GM21619 (cell line): ENCODE measurements at regions not wholly inside any gene's neighbourhood (a gene's known extent, or its start where the extent isn't known, plus 50 kb on each side); places are given as distances from the start of the nearest gene placed in this dataset.

Source experiments
- ATAC-seq: cut with Tn5 transposase; IDR thresholded peaks from one replicate; pipeline ENCODE4 v1.9.1; 2021; ENCODE audit not compliant: unreplicated experiment

- ATAC-seq, result no peak
These were observed 53.2 kb upstream of the TFEC start for GRCh38 chr7:116083796-116084195.

DNA sequence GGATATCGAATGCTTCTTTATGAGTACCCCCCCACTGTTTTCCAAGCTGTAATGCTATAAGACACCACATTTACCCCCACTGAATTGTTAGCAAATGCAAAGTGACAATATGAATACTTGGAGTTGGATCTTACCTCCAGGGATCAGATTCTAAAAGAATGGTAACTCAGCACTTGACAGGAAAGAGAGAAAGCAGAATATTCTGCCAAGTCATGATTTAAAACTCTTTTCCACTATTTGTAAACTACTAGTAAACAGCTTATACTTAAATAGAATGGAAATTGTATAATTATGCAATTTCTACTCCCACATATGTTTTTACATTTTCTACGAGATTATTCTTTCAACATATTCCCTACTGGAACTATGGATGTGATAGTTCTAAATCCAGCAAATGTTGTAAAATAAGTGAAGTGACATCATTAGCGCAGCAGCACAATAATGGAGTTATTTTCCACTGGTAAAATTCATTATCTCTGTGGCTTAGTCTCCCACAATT lies 56.0 kb upstream of the TFEC start:
- no peak for ATAC-seq

DNA sequence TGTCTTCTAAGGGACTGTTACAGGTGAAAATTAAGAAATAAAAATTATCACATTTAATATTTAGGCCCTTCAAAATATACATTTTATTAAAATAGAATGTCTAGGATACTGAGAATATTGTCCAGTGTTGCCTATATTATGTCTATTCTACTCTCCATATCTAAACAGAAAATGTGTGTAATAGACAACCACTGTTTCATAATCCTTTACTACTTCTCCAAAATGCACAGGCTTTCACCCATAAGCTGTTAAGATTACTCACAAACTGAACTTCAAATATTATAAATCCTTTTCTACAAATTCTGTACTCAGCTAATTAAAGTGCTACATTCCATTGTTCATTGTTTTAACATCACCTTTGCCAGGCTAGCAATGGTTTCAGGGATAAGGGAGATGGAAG lies 56.7 kb upstream of the TFEC start:
- ATAC-seq, result no peak

DNA sequence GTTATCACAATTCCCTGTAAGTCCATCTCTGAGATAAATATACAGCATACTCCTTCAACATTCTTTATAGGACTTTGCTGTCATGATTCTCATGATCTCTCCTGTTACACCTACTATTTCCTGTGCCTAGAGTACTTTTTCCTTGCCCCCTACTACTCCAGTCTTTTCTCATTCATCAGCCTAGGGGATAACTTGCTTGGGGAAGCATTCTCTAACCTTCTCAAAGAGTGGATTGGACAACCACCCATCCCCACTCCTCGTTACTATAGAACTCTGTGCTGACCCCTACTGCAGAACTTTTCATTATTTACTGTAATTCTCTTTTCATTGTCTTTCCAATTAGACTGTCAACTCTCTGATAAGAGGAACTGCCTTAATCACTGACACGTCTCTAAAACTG lies 57.4 kb upstream of the TFEC start:
- ATAC-seq, result no peak

DNA sequence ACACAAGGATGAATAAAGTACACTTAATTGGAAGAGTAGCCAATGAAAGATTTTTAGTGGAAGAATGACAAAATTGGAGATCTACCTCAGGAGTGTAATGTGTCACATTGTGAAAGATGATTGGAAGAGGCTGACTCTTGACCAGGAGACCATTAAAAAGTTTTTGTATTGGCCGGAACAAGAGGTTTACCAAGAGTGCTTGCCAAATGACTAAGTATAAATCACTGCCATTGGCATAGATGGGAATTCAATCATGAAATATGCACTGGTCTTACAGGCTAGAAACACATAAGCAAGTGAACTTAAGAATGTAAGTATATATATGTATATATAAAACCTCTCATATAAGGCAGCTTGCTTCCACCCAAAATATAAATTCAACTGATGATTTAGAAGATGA lies 58.7 kb upstream of the TFEC start:
- no peak for ATAC-seq

DNA sequence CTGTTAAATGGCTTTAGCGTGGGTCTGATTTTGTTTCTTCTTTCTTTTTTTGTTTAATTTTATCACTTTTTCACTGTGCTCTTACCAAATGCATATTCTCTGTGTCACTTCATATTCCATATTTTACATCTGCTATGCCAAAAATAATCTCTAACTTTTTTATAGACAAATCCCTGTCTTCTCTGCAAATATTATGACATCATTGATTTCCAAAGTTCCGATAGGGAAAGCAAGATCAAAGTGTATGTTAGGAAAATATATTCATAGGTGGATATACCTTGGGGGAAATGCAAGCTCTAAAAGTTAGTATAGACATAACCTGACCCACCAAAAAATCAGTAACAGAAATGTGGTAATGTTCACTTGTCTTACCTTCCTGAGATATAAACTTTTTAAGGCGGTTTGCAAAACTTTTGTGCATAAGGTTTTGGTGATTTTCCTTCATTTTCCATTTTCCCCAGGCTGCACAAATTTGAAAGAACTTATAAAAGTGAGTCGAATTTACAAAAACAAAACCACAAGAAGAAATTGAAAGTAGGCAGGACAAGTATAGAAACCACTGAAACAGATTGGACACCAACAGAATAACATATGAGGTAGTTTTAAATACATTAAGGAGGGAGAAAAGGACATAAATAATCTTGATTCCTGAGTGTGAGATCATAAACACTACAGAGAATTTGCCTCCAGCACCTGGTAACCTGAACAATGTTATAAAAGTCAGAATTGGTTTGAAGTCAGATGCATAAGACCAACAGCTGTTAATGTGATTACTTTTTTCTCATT lies 63.1 kb upstream of the TFEC start:
- no peak for ATAC-seq

DNA sequence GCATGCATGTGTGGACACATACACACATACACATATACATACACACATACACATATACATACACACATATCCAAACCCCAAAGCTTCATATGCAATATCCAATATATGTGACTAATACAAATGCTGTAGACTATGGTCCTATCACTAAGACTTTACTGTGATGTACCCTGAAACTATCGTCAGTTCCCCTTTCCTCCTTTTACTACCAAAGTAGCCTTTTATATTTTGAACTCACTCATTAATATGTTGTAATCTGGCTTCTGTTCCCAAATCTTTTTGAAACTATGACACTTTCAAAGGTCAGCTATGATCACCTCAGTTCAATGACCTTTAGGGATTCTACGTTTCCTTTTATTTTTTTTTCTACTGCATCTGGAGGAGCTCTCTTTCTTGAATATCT lies 64.8 kb upstream of the TFEC start:
- no peak for ATAC-seq

DNA sequence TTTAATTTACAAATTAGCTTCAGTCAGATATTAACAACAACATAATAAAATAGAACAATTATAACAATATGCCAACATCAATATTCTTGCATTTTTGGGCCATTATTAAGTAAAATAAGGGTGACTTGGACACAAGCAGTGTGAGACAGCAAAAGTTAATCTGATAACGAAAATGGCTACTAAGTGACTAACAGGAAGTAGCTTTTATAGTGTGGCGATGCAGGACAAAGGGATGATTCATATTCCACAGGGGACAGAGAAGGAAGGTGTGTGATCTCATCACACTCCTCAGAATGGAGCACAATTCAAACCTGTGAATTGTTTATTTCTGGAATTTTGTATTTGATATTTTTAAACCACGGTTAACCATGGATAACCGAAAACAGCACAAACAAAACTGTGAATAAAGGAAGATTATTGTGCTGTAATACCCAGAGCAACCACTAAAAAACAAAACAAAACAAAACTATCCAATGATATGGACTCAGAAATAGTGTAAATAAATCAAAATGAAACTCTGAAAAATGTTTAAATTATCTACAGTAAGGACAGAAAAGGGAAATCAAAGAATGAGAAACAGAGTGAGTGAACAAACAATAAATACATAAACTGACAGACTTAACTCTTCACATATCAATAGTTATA lies 66.9 kb upstream of the TFEC start:
- no peak for ATAC-seq

DNA sequence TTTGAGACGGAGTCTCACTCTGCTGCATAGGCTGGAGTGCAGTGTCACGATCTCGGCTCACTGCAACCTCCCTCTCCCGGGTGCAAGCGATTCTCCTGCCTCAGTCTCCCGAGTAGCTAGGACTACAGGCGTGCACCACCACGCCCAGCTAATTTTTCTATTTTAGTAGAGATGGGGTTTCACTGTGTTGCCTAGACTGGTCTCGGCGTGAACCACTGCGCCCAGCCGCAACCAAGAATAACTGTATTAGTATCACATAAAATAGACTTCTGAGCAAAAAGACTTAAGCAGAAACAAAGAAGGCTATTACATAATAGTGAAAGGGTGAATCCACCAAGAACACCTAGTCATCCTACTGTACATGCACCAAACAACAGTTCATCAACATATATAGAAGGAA lies 67.6 kb upstream of the TFEC start:
- no peak for ATAC-seq

DNA sequence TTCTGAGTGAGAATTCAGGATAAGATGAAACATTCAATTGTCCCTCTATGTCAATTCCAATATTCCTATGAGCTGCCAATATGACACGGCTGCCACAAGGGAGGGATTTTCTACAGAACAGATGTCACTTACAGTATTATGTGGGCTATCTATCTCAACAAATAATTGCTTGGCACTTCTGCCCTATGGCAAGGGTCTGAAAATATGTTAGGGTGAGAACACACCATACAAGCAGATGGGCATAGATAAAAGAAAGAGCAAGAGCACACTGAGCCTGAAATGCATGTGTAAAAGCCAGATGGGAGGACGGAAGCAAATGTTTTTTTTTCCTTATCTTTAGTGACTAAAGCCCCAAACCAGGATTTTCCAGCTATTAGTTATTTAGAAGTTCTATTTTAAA lies 70.1 kb upstream of the TFEC start:
- ATAC-seq, result no peak

DNA sequence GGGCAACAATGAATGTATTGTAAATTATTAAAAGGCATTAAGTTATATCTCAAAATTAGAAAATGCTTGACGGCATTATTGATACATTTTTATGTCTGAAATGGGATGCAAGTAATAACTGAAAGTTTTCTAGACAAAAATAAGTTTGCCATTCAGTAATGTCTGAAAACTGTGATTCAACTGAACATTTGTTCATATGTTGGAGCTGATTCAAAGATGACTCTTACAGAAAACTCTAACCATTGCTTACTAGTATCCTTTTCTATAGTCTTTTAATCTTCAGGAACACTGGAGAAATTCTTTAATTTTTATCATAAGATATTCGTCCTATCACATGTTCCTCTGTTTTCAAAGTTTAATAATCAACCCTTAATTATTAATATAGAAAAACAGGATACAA lies 71.1 kb upstream of the TFEC start:
- ATAC-seq, result no peak

DNA sequence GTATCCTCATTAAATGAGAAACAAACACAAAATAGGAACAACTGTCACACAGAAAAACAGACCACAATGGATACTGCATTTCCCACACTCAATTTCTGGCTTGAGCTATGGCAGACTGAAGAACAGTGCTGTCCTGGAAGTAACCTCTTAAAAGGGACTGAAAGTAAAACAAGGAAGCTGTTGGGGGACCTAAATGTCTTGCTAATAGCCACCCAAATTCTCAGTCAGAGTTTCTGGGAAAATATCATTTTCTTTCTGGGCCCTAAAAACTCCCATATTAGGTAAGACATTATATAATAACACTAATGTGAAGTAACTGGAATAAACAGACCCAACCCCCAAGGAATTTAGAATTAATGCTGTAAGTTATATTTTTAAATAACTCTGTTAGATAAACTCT lies 80.9 kb upstream of the TFEC start:
- no peak for ATAC-seq

- ATAC-seq, result no peak
These were observed 82.7 kb upstream of the TFEC start for GRCh38 chr7:116113310-116113709.

GRCh38 chr7:116120839-116121238 lies 89.5 kb upstream of the TES start:
- no peak for ATAC-seq

GRCh38 chr7:116122972-116123595 lies 87.3 kb upstream of the TES start:
- no peak for ATAC-seq

DNA sequence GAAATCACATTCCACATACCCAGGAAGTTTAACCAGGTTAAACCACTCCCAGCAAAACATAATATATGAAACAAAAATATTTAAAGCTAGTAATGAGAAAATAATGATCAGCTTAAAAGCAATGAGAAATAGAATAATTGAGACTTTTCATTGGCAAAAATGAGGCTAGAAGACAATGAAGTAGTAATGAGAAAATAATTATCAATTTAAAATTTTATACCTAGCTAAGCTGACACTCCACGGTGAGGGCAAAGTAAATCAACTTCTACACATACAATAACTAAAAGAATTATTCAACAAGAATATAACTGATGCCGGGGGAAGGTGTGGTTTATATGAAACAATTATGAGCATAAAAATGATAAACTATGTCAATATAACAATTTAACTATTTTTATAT lies 82.2 kb upstream of the TES start:
- no peak for ATAC-seq

- ATAC-seq, result no peak
These were observed 75.0 kb upstream of the TES start for GRCh38 chr7:116135306-116135705.

- ATAC-seq, result peak; percentile 95
These were observed 72.0 kb upstream of the TES start for GRCh38 chr7:116138202-116138801.

DNA sequence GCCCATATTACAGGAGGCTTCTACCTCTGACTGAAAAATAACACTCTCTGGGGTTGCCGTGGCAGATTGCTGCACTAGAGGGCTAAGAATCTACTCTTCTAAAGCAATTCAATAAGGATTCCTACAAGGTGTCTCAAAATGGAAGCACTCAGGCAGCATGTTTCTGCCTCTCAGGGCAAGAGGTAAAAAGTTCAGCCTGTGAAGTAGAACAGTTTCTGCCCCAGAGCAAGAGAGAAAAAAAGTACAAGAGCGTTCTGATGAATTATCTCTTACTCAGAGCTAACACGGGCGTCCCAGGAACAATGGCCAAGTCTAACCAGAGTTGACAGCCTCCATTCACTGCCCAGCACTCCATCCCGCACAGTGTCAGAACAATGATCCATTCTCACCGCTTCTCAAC lies 71.3 kb upstream of the TES start:
- no peak for ATAC-seq

GRCh38 chr7:116139807-116140206 lies 70.5 kb upstream of the TES start:
- ATAC-seq, result no peak

GRCh38 chr7:116142374-116142773 lies 68.0 kb upstream of the TES start:
- ATAC-seq, result no peak

GRCh38 chr7:116142850-116143249 lies 67.5 kb upstream of the TES start:
- peak; percentile 24 for ATAC-seq
